GM20000 (cell line): ENCODE measurements at regions not wholly inside any gene's neighbourhood (a gene's known extent, or its start where the extent isn't known, plus 50 kb on each side); places are given as distances from the start of the nearest gene placed in this dataset.
"Not testable (repeated sequence)": the region's sequence is repeated elsewhere in the genome, so short reads cannot be mapped to it uniquely, and the experiment has no call there.

Source experiments
- DNase-seq: peaks from one replicate; pipeline ENCODE4 v3.0.0; 2012; ENCODE audit warnings: low spot score
- TF ChIP-seq, protein P1 (sequence below): IDR thresholded peaks from 2 replicates; pipeline ENCODE4 v1.5.1; 2012; ENCODE audit warnings: mild to moderate bottlenecking, control low read depth; ENCODE audit errors: extremely low read depth, missing control alignments

DNA sequence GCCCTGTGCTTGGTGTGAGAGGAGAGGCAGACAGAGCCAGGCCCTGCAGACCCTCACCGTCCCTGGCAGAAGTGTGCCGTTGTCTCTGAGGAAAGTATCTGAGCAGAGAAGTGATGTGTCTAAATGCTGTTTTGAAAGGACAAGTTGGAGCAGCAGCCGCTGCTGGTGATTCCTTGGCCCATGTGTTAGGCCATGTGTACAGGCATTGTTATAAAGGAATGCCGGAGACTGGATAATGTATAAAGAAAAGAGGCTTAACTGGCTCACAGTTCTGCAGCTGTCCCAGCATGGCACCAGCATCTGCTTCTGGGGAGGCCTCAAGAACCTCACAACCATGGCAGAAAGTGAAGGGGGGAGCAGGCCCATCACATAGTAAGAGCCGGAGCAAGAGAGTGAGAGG, 334.6 kb upstream of the ATP10A start:
- DNase-seq = no peak
- TF ChIP-seq, protein P1, sequence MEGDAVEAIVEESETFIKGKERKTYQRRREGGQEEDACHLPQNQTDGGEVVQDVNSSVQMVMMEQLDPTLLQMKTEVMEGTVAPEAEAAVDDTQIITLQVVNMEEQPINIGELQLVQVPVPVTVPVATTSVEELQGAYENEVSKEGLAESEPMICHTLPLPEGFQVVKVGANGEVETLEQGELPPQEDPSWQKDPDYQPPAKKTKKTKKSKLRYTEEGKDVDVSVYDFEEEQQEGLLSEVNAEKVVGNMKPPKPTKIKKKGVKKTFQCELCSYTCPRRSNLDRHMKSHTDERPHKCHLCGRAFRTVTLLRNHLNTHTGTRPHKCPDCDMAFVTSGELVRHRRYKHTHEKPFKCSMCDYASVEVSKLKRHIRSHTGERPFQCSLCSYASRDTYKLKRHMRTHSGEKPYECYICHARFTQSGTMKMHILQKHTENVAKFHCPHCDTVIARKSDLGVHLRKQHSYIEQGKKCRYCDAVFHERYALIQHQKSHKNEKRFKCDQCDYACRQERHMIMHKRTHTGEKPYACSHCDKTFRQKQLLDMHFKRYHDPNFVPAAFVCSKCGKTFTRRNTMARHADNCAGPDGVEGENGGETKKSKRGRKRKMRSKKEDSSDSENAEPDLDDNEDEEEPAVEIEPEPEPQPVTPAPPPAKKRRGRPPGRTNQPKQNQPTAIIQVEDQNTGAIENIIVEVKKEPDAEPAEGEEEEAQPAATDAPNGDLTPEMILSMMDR = no peak

- DNase-seq = no peak
- TF ChIP-seq, protein P1 = no peak
Measured at GRCh38 chr15:26197060-26197459, 333.9 kb upstream of the ATP10A start.

- TF ChIP-seq, protein P1 = no peak
- no peak for DNase-seq
Measured at GRCh38 chr15:26191193-26191592, 328.1 kb upstream of the ATP10A start.

- not testable (repeated sequence) for DNase-seq
Measured at GRCh38 chr15:26186138-26186537, 323.0 kb upstream of the ATP10A start.

DNA sequence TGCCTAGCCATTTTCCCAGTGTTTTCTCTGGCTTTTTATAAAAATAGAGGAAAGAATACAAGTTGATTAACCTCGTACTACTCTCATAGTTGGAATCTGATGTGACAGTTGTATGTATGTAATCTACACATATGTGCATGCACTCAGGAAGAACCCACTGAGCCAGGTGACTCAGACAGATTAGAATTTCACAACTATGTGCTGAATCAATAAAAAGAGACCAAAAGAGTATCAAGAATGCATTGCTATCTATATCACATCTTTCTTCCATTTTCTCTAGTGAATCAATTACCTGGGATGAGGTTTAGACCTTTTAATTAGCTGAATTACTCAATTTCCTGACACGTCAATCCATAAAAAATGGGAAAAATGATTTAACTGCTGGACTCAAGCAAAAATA, 319.3 kb upstream of the ATP10A start:
- DNase-seq = no peak
- TF ChIP-seq, protein P1 = no peak

DNA sequence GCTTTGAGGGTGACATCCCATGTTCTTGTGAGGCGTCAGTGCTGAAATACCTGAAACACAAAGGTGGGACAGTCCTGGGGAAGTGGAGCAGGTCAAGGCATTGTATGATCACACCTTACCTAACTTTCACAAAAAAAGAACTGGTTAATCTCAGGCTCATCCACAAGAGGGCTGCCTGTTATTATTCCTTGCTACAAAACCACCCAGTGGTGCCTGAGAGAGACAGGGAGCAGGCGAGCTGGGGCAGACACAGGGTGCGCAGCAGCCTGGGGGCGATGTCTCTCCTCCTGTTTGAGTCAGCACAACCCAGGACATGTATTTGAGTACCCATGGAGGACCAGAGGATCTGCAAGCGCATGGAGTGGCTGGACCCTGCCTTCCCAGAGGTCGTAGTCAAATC, 316.8 kb upstream of the ATP10A start:
- TF ChIP-seq, protein P1 = no peak
- no peak for DNase-seq

DNA sequence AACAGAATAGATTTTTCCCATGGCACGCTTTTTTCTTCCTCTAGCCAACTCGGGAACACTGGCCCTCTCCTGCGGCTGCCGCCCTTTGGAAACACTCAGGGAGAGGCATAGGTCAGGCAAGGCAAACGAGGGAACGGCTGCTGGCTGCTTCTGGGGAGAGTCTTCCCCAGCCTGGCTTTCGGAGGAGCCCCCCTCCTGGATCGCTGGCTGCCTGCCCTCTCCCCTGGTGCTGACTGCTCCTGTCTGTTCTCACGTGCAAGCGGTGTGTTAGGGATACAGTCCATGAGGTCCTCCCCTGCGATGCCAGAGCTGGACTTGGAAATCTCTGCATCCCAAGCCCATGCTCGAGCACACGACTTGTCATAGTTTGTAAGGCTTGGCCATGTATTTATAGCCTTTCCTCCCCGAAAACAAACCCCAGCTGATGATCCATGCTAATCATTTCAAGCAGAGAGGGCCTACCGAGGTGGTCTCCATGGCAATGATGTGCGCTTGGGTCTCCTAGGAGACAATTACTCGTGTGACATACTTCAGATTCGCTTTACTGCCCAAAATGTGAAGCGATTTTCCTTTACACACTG, 315.6 kb upstream of the ATP10A start:
- no peak for DNase-seq
- TF ChIP-seq, protein P1 = no peak

- no peak for DNase-seq
Measured at GRCh38 chr15:26177816-26178215, 314.7 kb upstream of the ATP10A start.

More at GRCh38 chr15:26177816-26178215, 314.7 kb upstream of the ATP10A start:
- TF ChIP-seq, protein P1 = no peak
